Neutrophil (primary cell): ENCODE measurements at regions not wholly inside any gene's neighbourhood (a gene's known extent, or its start where the extent isn't known, plus 50 kb on each side); places are given as distances from the start of the nearest gene placed in this dataset.

Experiments
- H3K27ac ChIP-seq: fragments of 200-600 bp; sonication (generic); 2 replicates; pipeline ENCODE4 v1.5.1; 2016; ENCODE audit warnings: mild to moderate bottlenecking, moderate library complexity
- H3K27me3 ChIP-seq: fragments of 200-600 bp; sonication (generic); 2 replicates; pipeline ENCODE4 v1.6.0; 2016; ENCODE audit warnings: mild to moderate bottlenecking
- H3K36me3 ChIP-seq: fragments of 200-600 bp; sonication (generic); 2 replicates; pipeline ENCODE4 v1.5.1; 2017
- H3K4me1 ChIP-seq, 2 experiments: fragments of 200-600 bp in 1 of 2; sonication (generic) in 1 of 2; 1 replicate in 1 of 2; 2 replicates in 1 of 2; pipeline versions ENCODE4 v1.5.1 to v1.6.1; 2013 to 2016; ENCODE audit warnings: low read depth in 1 of 2, low read length in 1 of 2, mild to moderate bottlenecking in 1 of 2, moderate library complexity in 1 of 2; ENCODE audit not compliant: control insufficient read depth in 1 of 2, insufficient read depth in 1 of 2
- H3K4me3 ChIP-seq, 2 experiments: fragments of 200-600 bp in 1 of 2; sonication (generic) in 1 of 2; 1 replicate in 1 of 2; 2 replicates in 1 of 2; pipeline ENCODE4 v1.5.1; 2013 to 2016; ENCODE audit warnings: low read depth in 1 of 2, low read length in 1 of 2, mild to moderate bottlenecking in 1 of 2, moderate library complexity in 1 of 2
- H3K9me3 ChIP-seq: fragments of 200-600 bp; sonication (generic); 2 replicates; pipeline ENCODE4 v1.5.1; 2016
- TF ChIP-seq, protein P1 (sequence below): fragments of 200-600 bp; sonication (generic); IDR thresholded peaks from 2 replicates; pipeline ENCODE4 v1.5.1; 2016; ENCODE audit warnings: antibody characterized with exemption

DNA sequence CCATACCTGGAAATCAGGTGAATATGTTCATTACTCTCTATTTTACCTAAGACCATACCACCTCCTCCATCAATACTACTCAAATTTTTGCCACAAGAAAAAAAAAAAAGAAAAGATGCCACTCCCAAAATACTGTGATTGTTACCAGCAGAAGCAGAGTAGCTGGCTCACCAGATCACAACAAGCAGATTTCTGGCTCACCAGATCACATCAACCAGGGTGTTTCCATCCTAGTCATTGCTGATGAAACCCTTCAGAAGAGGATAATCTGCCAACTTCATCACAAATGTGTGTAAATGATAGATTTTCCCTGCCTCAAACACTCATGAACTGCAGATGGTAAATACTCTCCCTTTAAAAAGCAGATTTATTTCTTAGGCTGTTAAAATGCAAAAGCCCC is 109.7 kb upstream of the NAMPT start:
- no peak overlapping the region for H3K27ac ChIP-seq
- TF ChIP-seq, protein P1, sequence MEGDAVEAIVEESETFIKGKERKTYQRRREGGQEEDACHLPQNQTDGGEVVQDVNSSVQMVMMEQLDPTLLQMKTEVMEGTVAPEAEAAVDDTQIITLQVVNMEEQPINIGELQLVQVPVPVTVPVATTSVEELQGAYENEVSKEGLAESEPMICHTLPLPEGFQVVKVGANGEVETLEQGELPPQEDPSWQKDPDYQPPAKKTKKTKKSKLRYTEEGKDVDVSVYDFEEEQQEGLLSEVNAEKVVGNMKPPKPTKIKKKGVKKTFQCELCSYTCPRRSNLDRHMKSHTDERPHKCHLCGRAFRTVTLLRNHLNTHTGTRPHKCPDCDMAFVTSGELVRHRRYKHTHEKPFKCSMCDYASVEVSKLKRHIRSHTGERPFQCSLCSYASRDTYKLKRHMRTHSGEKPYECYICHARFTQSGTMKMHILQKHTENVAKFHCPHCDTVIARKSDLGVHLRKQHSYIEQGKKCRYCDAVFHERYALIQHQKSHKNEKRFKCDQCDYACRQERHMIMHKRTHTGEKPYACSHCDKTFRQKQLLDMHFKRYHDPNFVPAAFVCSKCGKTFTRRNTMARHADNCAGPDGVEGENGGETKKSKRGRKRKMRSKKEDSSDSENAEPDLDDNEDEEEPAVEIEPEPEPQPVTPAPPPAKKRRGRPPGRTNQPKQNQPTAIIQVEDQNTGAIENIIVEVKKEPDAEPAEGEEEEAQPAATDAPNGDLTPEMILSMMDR = no peak
- no peaks in the 10 kb centered on the region for H3K36me3 ChIP-seq
- H3K27me3 ChIP-seq = no peaks in the 10 kb centered on the region
- H3K9me3 ChIP-seq = no peaks in the 10 kb centered on the region
- no peak overlapping the region for H3K4me3 ChIP-seq
- peaks cover 2 to 3% of the 10 kb centered on the region in 2 experiments for H3K4me1 ChIP-seq

DNA sequence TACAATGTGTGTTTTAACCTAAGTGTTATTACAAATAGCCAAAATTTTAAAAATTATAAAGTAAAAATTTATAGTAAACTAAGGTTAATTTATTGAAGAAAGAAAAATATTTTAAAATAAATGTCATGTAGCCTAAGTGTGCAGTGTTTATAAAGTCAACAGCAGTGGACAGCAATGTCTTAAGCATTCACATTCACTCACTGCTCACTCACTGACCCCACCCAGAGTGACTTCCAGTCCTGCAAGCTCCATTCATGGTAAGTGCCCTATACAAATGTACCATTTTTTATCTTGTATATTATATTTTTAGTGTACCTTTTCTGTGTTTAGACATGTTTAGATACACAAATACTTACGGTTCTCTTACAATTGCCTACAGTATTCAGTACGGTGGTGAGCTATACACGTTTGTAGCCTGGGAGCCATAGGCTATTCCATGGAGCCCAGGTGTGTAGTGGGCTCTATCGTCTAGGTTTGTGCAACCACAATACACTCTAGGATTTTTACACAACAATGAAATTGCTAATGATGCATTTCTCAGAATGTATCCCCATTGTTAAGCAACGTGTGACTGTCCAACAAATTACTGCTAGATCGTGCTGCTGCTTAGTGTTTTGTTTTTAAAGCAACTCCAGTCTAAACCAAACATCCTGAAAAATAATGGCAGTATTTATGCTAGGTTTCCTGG is 108.9 kb upstream of the NAMPT start:
- Histone ChIP-seq H3K9me3 (no peaks in the 10 kb centered on the region), H3K27ac (no peak overlapping the region), H3K27me3 (no peaks in the 10 kb centered on the region), H3K4me1 (no peaks in the 10 kb centered on the region), H3K36me3 (no peaks in the 10 kb centered on the region), H3K4me3 (no peak overlapping the region)
- TF ChIP-seq, protein P1 = no peak

DNA sequence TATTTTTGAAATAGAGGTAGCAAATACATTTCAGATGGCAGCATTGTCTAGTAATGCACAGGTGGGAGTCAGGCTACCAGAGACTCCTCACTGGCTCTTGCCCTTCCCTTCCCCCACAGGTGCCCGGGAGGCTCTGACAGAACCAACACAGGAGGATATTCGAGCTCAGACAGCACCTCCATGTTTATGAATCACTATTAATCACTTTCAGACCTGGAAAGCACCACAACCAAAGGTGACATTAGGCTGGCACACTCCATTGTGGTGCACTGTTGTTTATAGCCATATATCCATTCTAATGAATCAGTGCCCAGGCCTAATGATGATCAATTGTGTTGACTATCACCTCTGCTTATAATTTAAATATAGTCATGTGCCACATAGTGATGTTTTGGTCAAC is 107.8 kb upstream of the NAMPT start:
- H3K36me3 ChIP-seq = no peaks in the 10 kb centered on the region
- H3K4me1 ChIP-seq = no peaks in the 10 kb centered on the region
- no peak overlapping the region for H3K4me3 ChIP-seq
- no peaks in the 10 kb centered on the region for H3K9me3 ChIP-seq
- no peaks in the 10 kb centered on the region for H3K27me3 ChIP-seq
- TF ChIP-seq, protein P1 = no peak
- H3K27ac ChIP-seq = no peak overlapping the region

DNA sequence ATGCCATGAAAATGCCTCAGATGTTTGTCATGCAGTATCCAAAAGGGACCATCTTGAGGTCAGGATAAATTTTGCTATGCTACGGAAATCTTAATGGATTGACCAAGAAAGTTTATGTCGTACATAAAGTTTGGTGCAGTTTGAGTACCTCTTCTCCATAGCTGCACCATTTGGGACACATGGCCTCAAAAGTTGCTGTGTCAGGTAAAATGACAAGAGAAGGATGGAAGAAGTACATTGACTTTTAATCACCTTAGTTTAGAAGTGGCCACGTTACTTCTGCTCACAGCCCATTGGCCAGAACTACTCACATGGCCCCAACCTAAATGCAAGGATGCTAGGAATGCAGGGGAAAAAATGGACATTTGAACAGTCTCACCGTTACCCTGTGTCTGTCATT is 107.4 kb upstream of the NAMPT start:
- no peaks in the 10 kb centered on the region for H3K36me3 ChIP-seq
- no peaks in the 10 kb centered on the region for H3K9me3 ChIP-seq
- no peak overlapping the region for H3K27ac ChIP-seq
- H3K27me3 ChIP-seq = no peaks in the 10 kb centered on the region
- no peaks in the 10 kb centered on the region for H3K4me1 ChIP-seq
- TF ChIP-seq, protein P1 = no peak
- H3K4me3 ChIP-seq = no peak overlapping the region

DNA sequence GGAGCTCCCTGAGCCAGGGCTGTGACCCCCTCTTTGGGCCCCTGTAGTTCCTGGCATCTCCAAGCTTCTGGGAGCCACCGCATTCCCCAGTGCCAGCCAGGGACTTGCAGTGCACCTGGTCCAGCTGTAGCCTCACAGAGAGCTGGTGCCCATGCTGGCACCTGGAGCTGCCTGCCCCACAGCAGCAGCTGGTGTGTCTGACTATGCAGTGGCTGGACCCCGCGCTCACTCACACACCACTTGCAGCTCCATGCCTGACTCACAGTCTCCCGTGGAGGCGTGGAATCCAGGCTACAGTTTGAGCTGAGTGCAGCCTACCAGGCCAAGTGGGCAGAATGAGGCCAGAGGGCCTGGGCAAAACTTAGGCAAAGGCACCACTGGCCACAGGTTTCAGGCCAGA is 102.2 kb upstream of the NAMPT start:
- Histone ChIP-seq H3K27ac (no peak overlapping the region), H3K4me1 (peaks cover 24 to 25% of the 10 kb centered on the region in 2 experiments), H3K9me3 (no peaks in the 10 kb centered on the region), H3K27me3 (no peaks in the 10 kb centered on the region), H3K36me3 (no peaks in the 10 kb centered on the region), H3K4me3 (no peak overlapping the region)
- TF ChIP-seq, protein P1 = no peak
